Tibial nerve (tissue), 4 donors: ENCODE measurements at regions not wholly inside any gene's neighbourhood (a gene's known extent, or its start where the extent isn't known, plus 50 kb on each side); places are given as distances from the start of the nearest gene placed in this dataset.

ENCODE experiments used
- DNase-seq, 2 donors: peaks; one replicate each; pipeline ENCODE4 v3.0.0-alpha.2; 2019; ENCODE audit warnings: low spot score in 2 of 2
- H3K27ac ChIP-seq, 4 donors: fragments of 200-600 bp; sonication (generic) in 3 of 4; one replicate each; pipeline ENCODE4 v1.5.1; 2017 to 2019; ENCODE audit warnings: mild to moderate bottlenecking in 1 of 4
- H3K27me3 ChIP-seq, 2 donors: fragments of 200-600 bp; sonication (generic) in 1 of 2; one replicate each; pipeline versions ENCODE4 v1.5.1 to v1.6.0; 2017 to 2019
- H3K36me3 ChIP-seq, 3 donors: fragments of 200-600 bp; sonication (generic); one replicate each; pipeline ENCODE4 v1.5.1; 2018 to 2019
- H3K4me1 ChIP-seq, 4 donors: fragments of 200-600 bp; sonication (generic) in 3 of 4; one replicate each; pipeline ENCODE4 v1.5.1; 2017 to 2019
- H3K4me3 ChIP-seq, 4 donors: fragments of 200-600 bp; sonication (generic) in 3 of 4; one replicate each; pipeline ENCODE4 v1.5.1; 2017 to 2019; ENCODE audit warnings: mild to moderate bottlenecking in 1 of 4, moderate library complexity in 1 of 4
- H3K9me3 ChIP-seq, 4 donors: fragments of 200-600 bp; sonication (generic) in 3 of 4; one replicate each; pipeline ENCODE4 v1.5.1; 2017 to 2019
- EP300 ChIP-seq, 2 donors: sonication (generic); formaldehyde crosslinking; IDR thresholded peaks; one replicate each; pipeline ENCODE4 v1.6.1; 2017; ENCODE audit warnings: antibody characterized with exemption in 2 of 2, mild to moderate bottlenecking in 1 of 2
- POLR2A ChIP-seq, 2 donors: fragments of 450-650 bp; IDR thresholded peaks; one replicate each; pipeline ENCODE4 v1.6.1; 2017; ENCODE audit warnings: antibody characterized with exemption in 2 of 2, mild to moderate bottlenecking in 2 of 2, moderate library complexity in 2 of 2
- WGBS, 2 donors: methylation state at CpG; one replicate each; pipeline ENCODE4 v1.1.5; 2018; 5-methylcytosine and 5-hydroxymethylcytosine counted together
- TF ChIP-seq, protein P1 (sequence below), 5 experiments: fragments of 200-600 bp in 3 of 5; fragments of 450-650 bp in 2 of 5; sonication (generic) in 3 of 5; IDR thresholded peaks; one replicate each; pipeline ENCODE4 v1.5.1; 2016 to 2019; ENCODE audit warnings: antibody characterized with exemption in 5 of 5, mild to moderate bottlenecking in 3 of 5, moderate library complexity in 2 of 5

DNA sequence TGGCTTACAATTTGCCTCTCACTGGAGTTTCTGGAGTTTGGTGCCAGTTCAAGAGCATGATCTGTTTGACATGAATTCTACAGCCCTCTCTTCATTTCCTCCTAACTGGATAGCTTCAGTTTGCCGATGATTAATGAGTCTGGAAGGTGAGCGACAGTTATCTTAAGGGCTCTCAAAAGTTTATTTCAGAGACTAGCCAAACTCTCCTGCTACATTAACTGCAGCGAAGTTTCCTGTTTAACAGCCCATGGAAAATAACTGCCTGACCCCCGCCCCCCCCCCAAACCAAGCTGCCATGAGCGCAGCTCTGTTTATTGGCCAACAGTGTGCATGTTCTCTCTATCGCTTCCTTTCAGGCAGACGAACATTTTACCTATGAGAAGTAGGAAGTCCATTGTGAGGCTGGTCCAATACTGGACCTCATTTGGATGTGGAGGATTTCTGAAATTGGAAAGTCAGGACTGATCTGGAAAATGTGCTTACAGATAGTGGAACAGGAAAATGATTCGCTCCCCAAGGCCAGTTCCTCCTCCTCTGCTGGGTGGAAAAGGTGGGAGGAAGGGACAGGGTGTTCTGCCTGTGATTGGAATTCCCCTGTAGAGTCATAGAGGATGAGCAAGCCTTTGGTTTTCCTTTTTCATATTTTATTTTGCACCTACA is 522.2 kb upstream of the JAG1 start:
- WGBS, 2 donors = 75 to 84% methylated on average over 7 to 8 of the region's 8 CpGs
- Histone ChIP-seq H3K36me3 (no peaks in the 10 kb centered on the region), H3K9me3 (no peaks in the 10 kb centered on the region), H3K4me3 (no peak overlapping the region), H3K27me3 (no peaks in the 10 kb centered on the region), H3K27ac (no peak overlapping the region), H3K4me1 (no peaks in the 10 kb centered on the region)
- TF ChIP-seq, protein P1, sequence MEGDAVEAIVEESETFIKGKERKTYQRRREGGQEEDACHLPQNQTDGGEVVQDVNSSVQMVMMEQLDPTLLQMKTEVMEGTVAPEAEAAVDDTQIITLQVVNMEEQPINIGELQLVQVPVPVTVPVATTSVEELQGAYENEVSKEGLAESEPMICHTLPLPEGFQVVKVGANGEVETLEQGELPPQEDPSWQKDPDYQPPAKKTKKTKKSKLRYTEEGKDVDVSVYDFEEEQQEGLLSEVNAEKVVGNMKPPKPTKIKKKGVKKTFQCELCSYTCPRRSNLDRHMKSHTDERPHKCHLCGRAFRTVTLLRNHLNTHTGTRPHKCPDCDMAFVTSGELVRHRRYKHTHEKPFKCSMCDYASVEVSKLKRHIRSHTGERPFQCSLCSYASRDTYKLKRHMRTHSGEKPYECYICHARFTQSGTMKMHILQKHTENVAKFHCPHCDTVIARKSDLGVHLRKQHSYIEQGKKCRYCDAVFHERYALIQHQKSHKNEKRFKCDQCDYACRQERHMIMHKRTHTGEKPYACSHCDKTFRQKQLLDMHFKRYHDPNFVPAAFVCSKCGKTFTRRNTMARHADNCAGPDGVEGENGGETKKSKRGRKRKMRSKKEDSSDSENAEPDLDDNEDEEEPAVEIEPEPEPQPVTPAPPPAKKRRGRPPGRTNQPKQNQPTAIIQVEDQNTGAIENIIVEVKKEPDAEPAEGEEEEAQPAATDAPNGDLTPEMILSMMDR (IDR thresholded peaks at IDR 0.05) = no peak
- TF ChIP-seq POLR2A (IDR thresholded peaks at IDR 0.05) = no peak
- no peak for TF ChIP-seq EP300 (IDR thresholded peaks at IDR 0.05)
- no peak for DNase-seq

DNA sequence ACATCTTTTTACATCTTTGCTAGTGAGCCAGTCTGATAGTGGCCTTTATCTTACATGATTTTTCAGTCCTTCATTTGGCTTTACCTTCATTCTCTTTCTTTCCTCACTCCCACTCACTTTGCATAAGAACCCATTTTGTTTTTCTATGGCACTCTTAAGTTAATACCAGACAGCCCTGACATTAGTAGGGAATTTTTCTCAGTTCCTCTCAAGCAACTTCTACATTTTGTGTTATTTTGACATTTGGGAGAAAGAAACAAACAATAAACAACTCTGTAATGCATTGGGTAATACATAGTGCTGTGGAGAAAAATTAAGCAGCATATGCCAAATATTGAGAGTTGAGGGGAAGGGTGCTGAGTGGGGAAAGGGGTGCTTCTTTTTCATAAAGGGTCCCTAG is 524.1 kb upstream of the JAG1 start:
- DNase-seq = no peak
- H3K9me3 ChIP-seq = no peaks in the 10 kb centered on the region
- no peak overlapping the region for H3K27ac ChIP-seq

DNA sequence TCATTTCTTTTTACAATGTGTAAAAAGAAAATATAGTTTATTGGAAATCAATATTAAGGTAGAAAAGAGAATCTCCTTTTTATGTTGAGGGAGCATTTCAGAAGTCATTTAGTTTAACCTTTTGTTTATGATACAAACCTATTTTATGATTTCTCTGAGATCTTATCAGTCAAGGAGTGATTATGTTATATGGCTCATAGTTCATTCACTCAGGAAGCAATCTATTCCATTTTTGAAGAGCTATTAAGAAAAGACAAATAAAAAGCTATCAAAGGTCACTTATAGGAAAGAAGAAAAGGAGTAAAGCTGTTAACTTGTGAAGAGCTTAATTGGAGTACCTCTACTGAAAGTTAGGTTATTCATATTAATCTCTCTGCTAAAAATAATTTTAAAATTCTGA is 526.6 kb upstream of the JAG1 start:
- peaks cover 0 to 7% (median 0%) of the 10 kb centered on the region in 4 donors for H3K4me1 ChIP-seq
- no peaks in the 10 kb centered on the region for H3K36me3 ChIP-seq
- DNase-seq = no peak
- no peaks in the 10 kb centered on the region for H3K9me3 ChIP-seq
- H3K4me3 ChIP-seq = no peak overlapping the region
- H3K27me3 ChIP-seq = no peaks in the 10 kb centered on the region
- H3K27ac ChIP-seq = no peak overlapping the region
- TF ChIP-seq, protein P1 (IDR thresholded peaks at IDR 0.05) = no peak
- no peak for TF ChIP-seq POLR2A (IDR thresholded peaks at IDR 0.05)
- TF ChIP-seq EP300 (IDR thresholded peaks at IDR 0.05) = no peak

More for the DNA sequence above, 524.1 kb upstream of the JAG1 start:
- Histone ChIP-seq H3K36me3 (no peaks in the 10 kb centered on the region), H3K4me1 (no peaks in the 10 kb centered on the region), H3K4me3 (no peak overlapping the region), H3K27me3 (no peaks in the 10 kb centered on the region)
- TF ChIP-seq, protein P1 (IDR thresholded peaks at IDR 0.05) = no peak
- TF ChIP-seq POLR2A (IDR thresholded peaks at IDR 0.05) (no peak), EP300 (IDR thresholded peaks at IDR 0.05) (no peak)

DNA sequence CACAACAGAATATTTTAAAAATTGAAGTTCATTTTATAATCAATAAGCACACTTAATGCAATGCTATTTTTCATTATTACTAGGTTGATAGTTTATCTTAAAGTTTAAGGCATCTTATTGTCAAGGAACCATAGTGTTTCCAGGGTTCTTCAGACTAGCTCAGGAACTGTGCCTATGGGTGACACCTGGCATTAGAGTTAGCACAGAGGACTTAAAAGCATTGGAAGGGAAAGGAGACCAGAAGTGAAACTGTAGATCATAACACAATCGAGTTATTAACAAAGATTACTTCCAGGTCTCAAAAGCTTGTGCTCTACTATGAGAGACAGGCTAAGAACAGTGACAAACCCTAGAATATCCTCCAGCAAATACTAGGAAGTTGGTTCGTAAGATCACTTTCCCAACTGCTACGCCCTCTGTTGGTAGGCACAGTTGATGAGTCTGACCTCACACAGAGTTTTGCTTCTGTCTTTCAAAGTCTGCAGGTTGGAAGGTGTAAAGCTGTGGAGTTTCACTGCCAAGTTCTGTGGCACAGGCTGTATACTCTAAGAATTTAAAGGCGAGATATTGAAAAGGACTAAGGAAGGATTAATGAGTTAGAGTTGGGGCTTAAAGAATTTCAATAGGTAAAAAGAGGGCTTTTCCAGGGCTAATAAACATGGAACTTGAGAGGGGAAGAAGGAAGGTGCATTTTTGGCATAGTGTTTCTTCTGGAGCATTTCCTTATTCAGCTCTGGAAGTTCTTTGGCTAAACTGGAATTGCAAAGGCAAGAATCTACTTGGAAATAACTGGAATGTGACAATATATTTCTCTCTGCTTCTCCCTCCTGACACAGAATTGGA is 531.3 kb upstream of the JAG1 start:
- 53% methylated on average over 4 of the region's 4 CpGs for WGBS, 2 donors
- Histone ChIP-seq H3K9me3 (no peaks in the 10 kb centered on the region), H3K4me1 (peaks cover 0 to 27% (median 0%) of the 10 kb centered on the region in 4 donors), H3K27ac (no peak overlapping the region), H3K27me3 (no peaks in the 10 kb centered on the region), H3K4me3 (no peak overlapping the region), H3K36me3 (no peaks in the 10 kb centered on the region)
- TF ChIP-seq EP300 (IDR thresholded peaks at IDR 0.05) = peak in 1 of 2 donors; percentile 40
- no peak for TF ChIP-seq POLR2A (IDR thresholded peaks at IDR 0.05)
- TF ChIP-seq, protein P1 (IDR thresholded peaks at IDR 0.05) = peak; percentile 47 to 68 (median 55)
- peak; percentile 46 to 79 for DNase-seq

DNA sequence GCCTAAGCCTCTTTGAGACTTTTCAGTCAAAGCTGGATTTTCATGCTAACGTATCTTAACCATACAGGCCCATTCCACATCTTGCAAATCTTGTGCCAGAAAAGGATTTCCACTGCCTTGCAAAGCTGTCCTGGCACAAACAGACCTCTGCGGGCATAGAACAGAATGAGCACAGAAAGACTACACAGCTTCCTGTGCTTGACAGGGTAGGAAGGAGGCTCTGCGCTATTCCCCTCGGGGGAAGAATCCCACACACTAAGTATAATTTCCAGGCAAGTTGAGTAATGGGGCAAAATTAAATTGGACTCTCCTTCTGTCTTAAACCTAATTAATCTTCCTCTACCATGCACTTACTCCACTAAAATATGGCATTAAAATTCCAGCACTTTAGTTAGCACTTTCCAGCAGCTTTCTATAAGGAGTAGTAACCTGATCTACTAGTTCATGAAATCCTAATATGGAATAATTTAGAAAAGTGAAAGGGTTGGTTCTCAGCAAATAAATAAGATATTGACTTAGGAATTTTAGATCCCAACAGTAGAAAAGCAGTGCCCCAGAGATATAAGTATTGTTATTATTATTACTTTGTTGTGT is 532.1 kb upstream of the JAG1 start:
- Histone ChIP-seq H3K27ac (no peak overlapping the region), H3K27me3 (no peaks in the 10 kb centered on the region), H3K4me1 (peaks cover 0 to 27% (median 0%) of the 10 kb centered on the region in 4 donors), H3K9me3 (no peaks in the 10 kb centered on the region), H3K4me3 (no peak overlapping the region), H3K36me3 (no peaks in the 10 kb centered on the region)
- 69 to 80% methylated on average over 4 of the region's 4 CpGs for WGBS, 2 donors
- no peak for TF ChIP-seq POLR2A (IDR thresholded peaks at IDR 0.05)
- TF ChIP-seq, protein P1 (IDR thresholded peaks at IDR 0.05) = no peak
- no peak for DNase-seq
